ENCODE measurements at regions not wholly inside any gene's neighbourhood (a gene's known extent, or its start where the extent isn't known, plus 50 kb on each side); places are given as distances from the start of the nearest gene placed in this dataset.
"Not testable (repeated sequence)": the region's sequence is repeated elsewhere in the genome, so short reads cannot be mapped to it uniquely, and the experiment has no call there.

GRCh38 chr5:103966295-103966694, 403.7 kb upstream of the NUDT12 start:
- DNase-seq: peak in 1 of 3 donors; percentile 23
- H3K4me3 ChIP-seq (ENCODE audit: low read length); H3K4me1 ChIP-seq (ENCODE audit: control insufficient read depth, insufficient read depth, low read length); intact Hi-C loops (cut with DNase I); H3K27me3 ChIP-seq (ENCODE audit: control insufficient read depth, insufficient read depth); ATAC-seq; H3K27ac ChIP-seq (ENCODE audit: low read length); H3K9me3 ChIP-seq (ENCODE audit: control insufficient read depth, low read length): not testable (repeated sequence)
- WGBS: 96% methylated on average over 25 of the region's 25 CpGs

GRCh38 chr5:103962023-103962422, 399.4 kb upstream of the NUDT12 start:
- Histone ChIP-seq H3K4me1 (ENCODE audit: control insufficient read depth, insufficient read depth, low read length) (no peaks in the 10 kb centered on the region), H3K4me3 (ENCODE audit: low read length) (no peak overlapping the region), H3K27me3 (ENCODE audit: control insufficient read depth, insufficient read depth) (no peaks in the 10 kb centered on the region), H3K9me3 (ENCODE audit: control insufficient read depth, low read length) (no peaks in the 10 kb centered on the region), H3K27ac (ENCODE audit: low read length) (no peak overlapping the region)
- no peak for ATAC-seq
- 94% methylated on average over 1 of the region's 1 CpG for WGBS
- intact Hi-C loops (cut with DNase I): no loop called here
- no peak for DNase-seq

- DNase-seq (peak in 1 of 3 donors; percentile 26), ATAC-seq (no peak)
- Histone ChIP-seq H3K4me1 (ENCODE audit: control insufficient read depth, insufficient read depth, low read length) (no peaks in the 10 kb centered on the region), H3K27me3 (ENCODE audit: control insufficient read depth, insufficient read depth) (no peaks in the 10 kb centered on the region), H3K27ac (ENCODE audit: low read length) (no peak overlapping the region), H3K4me3 (ENCODE audit: low read length) (no peak overlapping the region), H3K9me3 (ENCODE audit: control insufficient read depth, low read length) (no peaks in the 10 kb centered on the region)
- intact Hi-C loops (cut with DNase I): no loop called here
- WGBS: 96% methylated on average over 47 of the region's 47 CpGs
These were observed 391.2 kb upstream of the NUDT12 start for GRCh38 chr5:103953601-103954382.

- Histone ChIP-seq H3K27ac (ENCODE audit: low read length) (no peak overlapping the region), H3K27me3 (ENCODE audit: control insufficient read depth, insufficient read depth) (no peaks in the 10 kb centered on the region), H3K9me3 (ENCODE audit: control insufficient read depth, low read length) (no peaks in the 10 kb centered on the region), H3K4me1 (ENCODE audit: control insufficient read depth, insufficient read depth, low read length) (no peaks in the 10 kb centered on the region), H3K4me3 (ENCODE audit: low read length) (no peak overlapping the region)
- 88% methylated on average over 1 of the region's 1 CpG for WGBS
- ATAC-seq (no peak), DNase-seq (no peak)
- intact Hi-C loops (cut with DNase I): no loop called here
These were observed 389.2 kb upstream of the NUDT12 start for GRCh38 chr5:103951776-103952175.

- ATAC-seq (no peak), DNase-seq (no peak)
- Histone ChIP-seq H3K27ac (ENCODE audit: low read length) (no peak overlapping the region), H3K9me3 (ENCODE audit: control insufficient read depth, low read length) (no peaks in the 10 kb centered on the region), H3K4me1 (ENCODE audit: control insufficient read depth, insufficient read depth, low read length) (no peaks in the 10 kb centered on the region), H3K27me3 (ENCODE audit: control insufficient read depth, insufficient read depth) (no peaks in the 10 kb centered on the region), H3K4me3 (ENCODE audit: low read length) (no peak overlapping the region)
- intact Hi-C loops (cut with DNase I): no loop called here
- WGBS: 70% methylated on average over 7 of the region's 7 CpGs
These were observed 380.6 kb upstream of the NUDT12 start for GRCh38 chr5:103943230-103943629.

GRCh38 chr5:103942587-103943186, 380.1 kb upstream of the NUDT12 start:
- ATAC-seq: no peak

GRCh38 chr5:103941596-103941995, 379.0 kb upstream of the NUDT12 start:
- no peak for ATAC-seq
- intact Hi-C loops (cut with DNase I): no loop called here
- Histone ChIP-seq H3K9me3 (ENCODE audit: control insufficient read depth, low read length) (no peaks in the 10 kb centered on the region), H3K4me1 (ENCODE audit: control insufficient read depth, insufficient read depth, low read length) (no peaks in the 10 kb centered on the region), H3K4me3 (ENCODE audit: low read length) (no peak overlapping the region), H3K27ac (ENCODE audit: low read length) (no peak overlapping the region), H3K27me3 (ENCODE audit: control insufficient read depth, insufficient read depth) (no peaks in the 10 kb centered on the region)
- 66% methylated on average over 4 of the region's 4 CpGs for WGBS
- DNase-seq: no peak

More at GRCh38 chr5:103942587-103943186, 380.1 kb upstream of the NUDT12 start:
- intact Hi-C loops (cut with DNase I): no loop called here
- no peak overlapping the region for H3K27ac ChIP-seq (ENCODE audit: low read length)
- no peak for DNase-seq
- no peaks in the 10 kb centered on the region for H3K27me3 ChIP-seq (ENCODE audit: control insufficient read depth, insufficient read depth)
- no peak overlapping the region for H3K4me3 ChIP-seq (ENCODE audit: low read length)
- no peaks in the 10 kb centered on the region for H3K4me1 ChIP-seq (ENCODE audit: control insufficient read depth, insufficient read depth, low read length)
- H3K9me3 ChIP-seq (ENCODE audit: control insufficient read depth, low read length): no peaks in the 10 kb centered on the region
- WGBS: 59% methylated on average over 6 of the region's 6 CpGs

GRCh38 chr5:103938146-103938695, 375.6 kb upstream of the NUDT12 start:
- no peak for DNase-seq
- H3K4me1 ChIP-seq (ENCODE audit: control insufficient read depth, insufficient read depth, low read length): no peaks in the 10 kb centered on the region
- intact Hi-C loops (cut with DNase I): no loop called here
- WGBS: 55% methylated on average over 5 of the region's 5 CpGs
- no peak overlapping the region for H3K27ac ChIP-seq (ENCODE audit: low read length)
- H3K4me3 ChIP-seq (ENCODE audit: low read length): no peak overlapping the region
- ATAC-seq: no peak
- H3K27me3 ChIP-seq (ENCODE audit: control insufficient read depth, insufficient read depth): no peaks in the 10 kb centered on the region
- H3K9me3 ChIP-seq (ENCODE audit: control insufficient read depth, low read length): no peaks in the 10 kb centered on the region

GRCh38 chr5:103929338-103930013, 366.9 kb upstream of the NUDT12 start:
- Histone ChIP-seq H3K4me1 (ENCODE audit: control insufficient read depth, insufficient read depth, low read length) (no peaks in the 10 kb centered on the region), H3K9me3 (ENCODE audit: control insufficient read depth, low read length) (no peaks in the 10 kb centered on the region), H3K27me3 (ENCODE audit: control insufficient read depth, insufficient read depth) (no peaks in the 10 kb centered on the region), H3K4me3 (ENCODE audit: low read length) (no peak overlapping the region), H3K27ac (ENCODE audit: low read length) (no peak overlapping the region)
- intact Hi-C loops (cut with DNase I): no loop called here
- DNase-seq (no peak), ATAC-seq (no peak)
- 47% methylated on average over 2 of the region's 2 CpGs for WGBS

- Histone ChIP-seq H3K9me3 (ENCODE audit: control insufficient read depth, low read length) (no peaks in the 10 kb centered on the region), H3K27me3 (ENCODE audit: control insufficient read depth, insufficient read depth) (no peaks in the 10 kb centered on the region), H3K27ac (ENCODE audit: low read length) (no peak overlapping the region), H3K4me3 (ENCODE audit: low read length) (no peak overlapping the region), H3K4me1 (ENCODE audit: control insufficient read depth, insufficient read depth, low read length) (no peaks in the 10 kb centered on the region)
- WGBS: 80% methylated on average over 1 of the region's 1 CpG
- DNase-seq (no peak), ATAC-seq (no peak)
- intact Hi-C loops (cut with DNase I): no loop called here
These were observed 365.1 kb upstream of the NUDT12 start for GRCh38 chr5:103927739-103928138.

- intact Hi-C loops (cut with DNase I): no loop called here
These were observed 361.1 kb upstream of the NUDT12 start for GRCh38 chr5:103923616-103924168.

More at GRCh38 chr5:103923616-103924168, 361.1 kb upstream of the NUDT12 start:
- H3K4me3 ChIP-seq (ENCODE audit: low read length): no peak overlapping the region
- no peak for DNase-seq
- no peaks in the 10 kb centered on the region for H3K4me1 ChIP-seq (ENCODE audit: control insufficient read depth, insufficient read depth, low read length)
- H3K27ac ChIP-seq (ENCODE audit: low read length): no peak overlapping the region
- H3K27me3 ChIP-seq (ENCODE audit: control insufficient read depth, insufficient read depth): no peaks in the 10 kb centered on the region
- no peak for ATAC-seq
- no peaks in the 10 kb centered on the region for H3K9me3 ChIP-seq (ENCODE audit: control insufficient read depth, low read length)

All from right cardiac atrium (tissue), 5 donors.